HG03558 (cell line): ENCODE measurements at regions not wholly inside any gene's neighbourhood (a gene's known extent, or its start where the extent isn't known, plus 50 kb on each side); places are given as distances from the start of the nearest gene placed in this dataset.

ENCODE experiments used
- ATAC-seq: cut with Tn5 transposase; IDR thresholded peaks from one replicate; pipeline ENCODE4 v1.9.1; 2021; ENCODE audit warnings: moderate number of reproducible peaks; ENCODE audit not compliant: unreplicated experiment; ENCODE audit errors: extremely low read depth

- no peak for ATAC-seq
These were observed 55.8 kb downstream of the KCNE4 start for GRCh38 chr2:223107825-223108224.

- no peak for ATAC-seq
These were observed 56.5 kb downstream of the KCNE4 start for GRCh38 chr2:223108351-223109050.

GRCh38 chr2:223109341-223109740 lies 57.4 kb downstream of the KCNE4 start:
- ATAC-seq = no peak

GRCh38 chr2:223113161-223113560 lies 61.2 kb downstream of the KCNE4 start:
- no peak for ATAC-seq

GRCh38 chr2:223114170-223114569 lies 62.2 kb downstream of the KCNE4 start:
- ATAC-seq = no peak

- no peak for ATAC-seq
These were observed 62.9 kb downstream of the KCNE4 start for GRCh38 chr2:223114917-223115316.

GRCh38 chr2:223117533-223117932 lies 65.5 kb downstream of the KCNE4 start:
- ATAC-seq = no peak

GRCh38 chr2:223121283-223121682 lies 69.3 kb downstream of the KCNE4 start:
- ATAC-seq = no peak

- no peak for ATAC-seq
These were observed 70.8 kb downstream of the KCNE4 start for GRCh38 chr2:223122781-223123180.

GRCh38 chr2:223123855-223124610 lies 72.0 kb downstream of the KCNE4 start:
- ATAC-seq = no peak

GRCh38 chr2:223141606-223142005 lies 89.6 kb downstream of the KCNE4 start:
- ATAC-seq = no peak

GRCh38 chr2:223142118-223142517 lies 90.1 kb downstream of the KCNE4 start:
- ATAC-seq = no peak

- ATAC-seq = no peak
These were observed 95.4 kb downstream of the KCNE4 start for GRCh38 chr2:223147431-223147830.

- ATAC-seq = no peak
These were observed 96.5 kb downstream of the KCNE4 start for GRCh38 chr2:223148516-223148915.

GRCh38 chr2:223155956-223156355 lies 104.0 kb downstream of the KCNE4 start:
- no peak for ATAC-seq

GRCh38 chr2:223161873-223162458 lies 110.0 kb downstream of the KCNE4 start:
- ATAC-seq = no peak

GRCh38 chr2:223165423-223166214 lies 113.6 kb downstream of the KCNE4 start:
- ATAC-seq = no peak

- ATAC-seq = no peak
These were observed 114.2 kb downstream of the KCNE4 start for GRCh38 chr2:223166215-223166493.

GRCh38 chr2:223166983-223167650 lies 115.1 kb downstream of the KCNE4 start:
- ATAC-seq = no peak

- ATAC-seq = peak; percentile 61
These were observed 118.0 kb downstream of the KCNE4 start for GRCh38 chr2:223169830-223170605.
